Mesendoderm (in vitro differentiated cells): ENCODE measurements at regions not wholly inside any gene's neighbourhood (a gene's known extent, or its start where the extent isn't known, plus 50 kb on each side); places are given as distances from the start of the nearest gene placed in this dataset. TPM values are rescaled to one million over a fixed set of nuclear protein-coding genes. Genes with fewer than 3 reads are reported as not detected.
A peak's percentile ranks its signal among the peaks of the same experiment; 100 is the strongest.

Experiments
- DNase-seq: peaks from one replicate; pipeline ENCODE4 v3.0.0; 2013
- H2AK5ac ChIP-seq: 2 replicates; pipeline ENCODE4 v1.6.1; 2013; ENCODE audit warnings: low read length, inconsistent platforms
- H2BK120ac ChIP-seq: 2 replicates; pipeline ENCODE4 v1.6.1; 2013; ENCODE audit warnings: low read depth, mild to moderate bottlenecking, low read length, moderate library complexity, mixed read lengths
- H2BK15ac ChIP-seq: replicated peaks from 2 replicates; pipeline ENCODE4 v1.6.1; 2013; ENCODE audit warnings: low read depth, mild to moderate bottlenecking, moderate library complexity
- H2BK5ac ChIP-seq: 2 replicates; pipeline ENCODE4 v1.6.1; 2013; ENCODE audit warnings: low read length, inconsistent platforms
- H3K18ac ChIP-seq: 2 replicates; pipeline ENCODE4 v1.6.1; 2013; ENCODE audit warnings: mild to moderate bottlenecking, low read length, mixed read lengths
- H3K23ac ChIP-seq: one replicate; pipeline ENCODE4 v1.6.1; 2013; ENCODE audit warnings: low read length
- H3K27ac ChIP-seq: 2 replicates; pipeline ENCODE4 v1.5.1; 2013; ENCODE audit warnings: low read depth, mild to moderate bottlenecking, inconsistent platforms, low read length, moderate library complexity
- H3K27me3 ChIP-seq: 2 replicates; pipeline ENCODE4 v1.6.1; 2013; ENCODE audit warnings: low read length, control low read depth, mild to moderate bottlenecking, inconsistent platforms; ENCODE audit not compliant: insufficient read depth, poor library complexity
- H3K36me3 ChIP-seq: 2 replicates; pipeline ENCODE4 v1.6.1; 2013; ENCODE audit warnings: low read length, inconsistent platforms; ENCODE audit not compliant: control insufficient read depth, insufficient read depth
- H3K4ac ChIP-seq: one replicate; pipeline ENCODE4 v1.6.1; 2013; ENCODE audit warnings: low read depth, mild to moderate bottlenecking, low read length, moderate library complexity
- H3K4me1 ChIP-seq: 2 replicates; pipeline ENCODE4 v1.6.1; 2013; ENCODE audit warnings: low read depth, low read length, inconsistent platforms; ENCODE audit not compliant: control insufficient read depth
- H3K4me2 ChIP-seq: 2 replicates; pipeline ENCODE4 v1.6.1; 2013; ENCODE audit warnings: low read length
- H3K4me3 ChIP-seq: 2 replicates; pipeline ENCODE4 v1.5.1; 2013; ENCODE audit warnings: mild to moderate bottlenecking, low read length
- H3K56ac ChIP-seq: one replicate; pipeline ENCODE4 v1.6.1; 2013; ENCODE audit warnings: low read length
- H3K79me1 ChIP-seq: 2 replicates; pipeline ENCODE4 v1.6.1; 2013; ENCODE audit warnings: low read length, inconsistent platforms
- H3K79me2 ChIP-seq: 2 replicates; pipeline ENCODE4 v1.6.1; 2013; ENCODE audit warnings: mild to moderate bottlenecking, low read length; ENCODE audit not compliant: control insufficient read depth, insufficient read depth
- H3K9ac ChIP-seq: 2 replicates; pipeline ENCODE4 v1.6.1; 2013; ENCODE audit warnings: low read length, inconsistent platforms
- H4K5ac ChIP-seq: one replicate; pipeline ENCODE4 v1.6.1; 2013; ENCODE audit warnings: low read length
- H4K8ac ChIP-seq: one replicate; pipeline ENCODE4 v1.6.1; 2013; ENCODE audit warnings: low read depth, mild to moderate bottlenecking, control low read depth, low read length, moderate library complexity
- WGBS: extraction: QIAGEN DNeasy Blood & Tissue Kit; methylation state at CpG from one replicate; pipeline ENCODE4 v1.1.7; 2013; ENCODE audit warnings: low lambda C conversion rate, missing lambda C conversion rate; ENCODE audit not compliant: insufficient coverage; ENCODE audit errors: extremely low coverage; 5-methylcytosine and 5-hydroxymethylcytosine counted together
- small RNA-seq: library from polyadenylated mRNA; stranded (forward); fragments of <200 nt; extraction: miRNeasy Mini kit (QIAGEN cat#:217004); gene quantifications from one replicate; pipeline ENCODE3, GENCODE V24; 2013; ENCODE audit not compliant: insufficient read depth

GRCh38 chr20:39092733-39093410 lies 130.7 kb downstream of the DHX35 start:
- H3K23ac ChIP-seq = no peak overlapping the region
- DNase-seq = no peak
- H4K8ac ChIP-seq = no peak overlapping the region
- no peak overlapping the region for H3K56ac ChIP-seq
- H2AK5ac ChIP-seq = no peak overlapping the region
- no peak overlapping the region for H3K27ac ChIP-seq
- H3K4me2 ChIP-seq = no peak overlapping the region
- H3K4ac ChIP-seq = no peak overlapping the region
- H3K4me1 ChIP-seq = no peaks in the 10 kb centered on the region
- H3K79me1 ChIP-seq = no peaks in the 10 kb centered on the region
- no peak overlapping the region for H3K9ac ChIP-seq
- WGBS = no CpG with 5 or more reads among the region's 3 CpGs
- H3K4me3 ChIP-seq = no peak overlapping the region
- no peak overlapping the region for H2BK15ac ChIP-seq
- no peak overlapping the region for H4K5ac ChIP-seq
- H2BK120ac ChIP-seq = no peak overlapping the region
- H3K18ac ChIP-seq = no peak overlapping the region
- no peaks in the 10 kb centered on the region for H3K79me2 ChIP-seq
- no peaks in the 10 kb centered on the region for H3K27me3 ChIP-seq
- H3K36me3 ChIP-seq = no peaks in the 10 kb centered on the region
- H2BK5ac ChIP-seq = no peak overlapping the region

GRCh38 chr20:39090906-39091305 lies 128.8 kb downstream of the DHX35 start:
- Histone ChIP-seq H3K4me1 (no peaks in the 10 kb centered on the region), H3K79me2 (no peaks in the 10 kb centered on the region), H3K79me1 (no peaks in the 10 kb centered on the region), H3K23ac (no peak overlapping the region), H3K4me3 (no peak overlapping the region), H2BK120ac (no peak overlapping the region), H2BK15ac (no peak overlapping the region), H3K4me2 (no peak overlapping the region), H3K27me3 (no peaks in the 10 kb centered on the region), H4K8ac (no peak overlapping the region), H3K4ac (no peak overlapping the region), H3K56ac (no peak overlapping the region), H3K27ac (no peak overlapping the region), H3K36me3 (no peaks in the 10 kb centered on the region), H3K9ac (no peak overlapping the region), H2BK5ac (no peak overlapping the region), H2AK5ac (no peak overlapping the region), H3K18ac (no peak overlapping the region), H4K5ac (no peak overlapping the region)
- peak; percentile 43 for DNase-seq
- WGBS = no CpG with 5 or more reads among the region's 5 CpGs

DNA sequence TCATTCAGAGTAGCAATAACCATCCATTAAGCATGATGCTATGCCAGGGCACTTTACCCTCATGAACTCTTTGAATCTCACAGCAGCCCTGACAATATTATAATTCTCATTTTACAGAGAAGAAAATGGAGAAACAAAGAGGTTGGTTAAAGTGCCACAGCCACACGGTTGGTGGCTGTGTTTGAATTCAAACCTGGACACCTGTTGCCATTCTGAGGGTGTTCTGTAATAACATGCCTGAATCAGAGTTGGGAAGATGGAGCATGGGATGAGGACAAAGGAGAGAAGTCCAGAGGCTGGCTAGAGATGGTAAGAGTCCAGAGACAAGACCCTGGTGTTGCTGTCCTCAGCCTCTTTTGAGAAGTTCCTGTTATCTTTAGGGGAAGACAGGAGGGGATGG lies 127.7 kb downstream of the DHX35 start:
- H3K4me1 ChIP-seq = no peaks in the 10 kb centered on the region
- no peak overlapping the region for H2BK15ac ChIP-seq
- H3K4me2 ChIP-seq = no peak overlapping the region
- no peaks in the 10 kb centered on the region for H3K27me3 ChIP-seq
- H2BK5ac ChIP-seq = no peak overlapping the region
- H3K23ac ChIP-seq = no peak overlapping the region
- H3K79me1 ChIP-seq = no peaks in the 10 kb centered on the region
- no peaks in the 10 kb centered on the region for H3K79me2 ChIP-seq
- no peak overlapping the region for H3K18ac ChIP-seq
- H2BK120ac ChIP-seq = no peak overlapping the region
- no peak overlapping the region for H3K4ac ChIP-seq
- H3K9ac ChIP-seq = no peak overlapping the region
- no peak overlapping the region for H3K4me3 ChIP-seq
- H3K56ac ChIP-seq = no peak overlapping the region
- no CpG with 5 or more reads among the region's 1 CpG for WGBS
- no peak overlapping the region for H2AK5ac ChIP-seq
- no peak overlapping the region for H3K27ac ChIP-seq
- no peak for DNase-seq
- H4K8ac ChIP-seq = no peak overlapping the region
- H3K36me3 ChIP-seq = no peaks in the 10 kb centered on the region
- no peak overlapping the region for H4K5ac ChIP-seq

Small RNA genes in the stretch of these regions (small RNA-seq; reads per million reads assigned to genes)
- not detected for gene RN7SL680P
